Transverse colon (tissue), 4 donors: ENCODE measurements at regions not wholly inside any gene's neighbourhood (a gene's known extent, or its start where the extent isn't known, plus 50 kb on each side); places are given as distances from the start of the nearest gene placed in this dataset.
A peak's percentile ranks its signal among the peaks of the same experiment; 100 is the strongest.

Experiments used
- DNase-seq: peaks from one replicate; pipeline ENCODE4 v3.0.0-alpha.2; 2019
- H3K27ac ChIP-seq, 4 donors: fragments of 200-600 bp; sonication (generic); 2 replicates each; pipeline ENCODE4 v1.5.1; 2016 to 2018; ENCODE audit warnings: inconsistent platforms in 4 of 4
- H3K27me3 ChIP-seq: fragments of 200-600 bp; sonication (generic); 2 replicates; pipeline ENCODE4 v1.5.1; 2017; ENCODE audit warnings: inconsistent platforms
- H3K36me3 ChIP-seq, 4 donors: fragments of 200-600 bp; sonication (generic); 2 replicates each; pipeline ENCODE4 v1.5.1; 2017 to 2019; ENCODE audit warnings: inconsistent platforms in 4 of 4
- H3K4me1 ChIP-seq, 4 donors: fragments of 200-600 bp; sonication (generic); 2 replicates each; pipeline ENCODE4 v1.5.1; 2017 to 2020; ENCODE audit warnings: inconsistent platforms in 4 of 4
- H3K4me3 ChIP-seq, 4 donors: fragments of 200-600 bp; sonication (generic); 1 replicate in 1 of 4; 2 replicates in 3 of 4; pipeline versions ENCODE4 v1.5.1 to v1.6.1; 2017 to 2019; ENCODE audit warnings: inconsistent platforms in 4 of 4
- H3K9me3 ChIP-seq, 2 donors: fragments of 200-600 bp; sonication (generic); 2 replicates each; pipeline ENCODE4 v1.5.1; 2017 to 2019; ENCODE audit warnings: inconsistent platforms in 2 of 2
- EP300 ChIP-seq: sonication (generic); formaldehyde crosslinking; IDR thresholded peaks from one replicate; pipeline ENCODE4 v1.6.1; 2017; ENCODE audit warnings: antibody characterized with exemption, low read depth
- POLR2A ChIP-seq: fragments of 450-650 bp; IDR thresholded peaks from one replicate; pipeline ENCODE4 v1.6.1; 2016; ENCODE audit warnings: antibody characterized with exemption, mild to moderate bottlenecking, moderate library complexity
- POLR2AphosphoS5 ChIP-seq, 3 donors: sonication (generic); formaldehyde crosslinking; IDR thresholded peaks; one replicate each; pipeline ENCODE4 v1.6.1; 2016; ENCODE audit warnings: antibody characterized with exemption in 3 of 3
- WGBS, 2 donors: methylation state at CpG; one replicate each; pipeline ENCODE4 v1.1.5; 2018; ENCODE audit warnings: low coverage in 1 of 2; 5-methylcytosine and 5-hydroxymethylcytosine counted together
- in situ Hi-C, 4 donors: fragments of 200-750 bp; cut with MboI; loops; one replicate each; pipeline versions ENCODE4 v1.15.0 to v1.15.1; 2017; ENCODE audit warnings: low sequenced_read_pairs in 3 of 4, low pct_ligation_motif_present in 1 of 4, low pct_unique_long_range_greater_than_20kb in 1 of 4
- intact Hi-C: fragments of 100-400 bp; cut with DNase I; formaldehyde crosslinking; loops from one replicate; pipeline ENCODE4 v1.15.1; 2023; ENCODE audit warnings: low total_unique reads
- TF ChIP-seq, protein P1 (sequence below), 5 experiments: fragments of 200-600 bp in 3 of 5; fragments of 450-650 bp in 2 of 5; sonication (generic) in 3 of 5; IDR thresholded peaks; 1 replicate in 2 of 5; 2 replicates in 3 of 5; pipeline ENCODE4 v1.5.1; 2016 to 2017; ENCODE audit warnings: antibody characterized with exemption in 5 of 5, inconsistent platforms in 3 of 5, mild to moderate bottlenecking in 2 of 5, moderate library complexity in 1 of 5

DNA sequence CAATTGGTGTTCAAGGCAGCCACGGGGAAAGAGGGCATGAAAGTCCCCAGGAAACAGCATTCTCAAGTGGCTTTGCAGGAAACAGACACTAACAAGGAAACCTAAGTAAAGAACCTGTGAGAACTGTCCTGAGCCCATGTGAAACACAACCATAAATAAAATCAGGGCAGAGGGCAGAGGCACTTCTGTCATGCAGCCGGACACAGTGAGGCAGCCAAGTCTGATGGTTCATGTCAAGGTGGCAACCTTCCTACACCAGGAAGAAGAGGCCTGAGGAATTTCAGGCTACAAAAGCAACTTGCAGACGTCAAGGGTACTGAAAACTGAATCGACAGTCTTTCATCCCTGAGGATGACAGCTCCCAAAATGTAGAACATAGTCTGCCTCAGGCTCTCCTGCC is 458.2 kb upstream of the NPVF start:
- intact Hi-C loops (no loop called here), in situ Hi-C loops (no loop called here)
- no peak for DNase-seq
- no peak for TF ChIP-seq POLR2AphosphoS5 (IDR thresholded peaks at IDR 0.05)
- TF ChIP-seq POLR2A = no peak
- TF ChIP-seq EP300 = no peak
- TF ChIP-seq, protein P1, sequence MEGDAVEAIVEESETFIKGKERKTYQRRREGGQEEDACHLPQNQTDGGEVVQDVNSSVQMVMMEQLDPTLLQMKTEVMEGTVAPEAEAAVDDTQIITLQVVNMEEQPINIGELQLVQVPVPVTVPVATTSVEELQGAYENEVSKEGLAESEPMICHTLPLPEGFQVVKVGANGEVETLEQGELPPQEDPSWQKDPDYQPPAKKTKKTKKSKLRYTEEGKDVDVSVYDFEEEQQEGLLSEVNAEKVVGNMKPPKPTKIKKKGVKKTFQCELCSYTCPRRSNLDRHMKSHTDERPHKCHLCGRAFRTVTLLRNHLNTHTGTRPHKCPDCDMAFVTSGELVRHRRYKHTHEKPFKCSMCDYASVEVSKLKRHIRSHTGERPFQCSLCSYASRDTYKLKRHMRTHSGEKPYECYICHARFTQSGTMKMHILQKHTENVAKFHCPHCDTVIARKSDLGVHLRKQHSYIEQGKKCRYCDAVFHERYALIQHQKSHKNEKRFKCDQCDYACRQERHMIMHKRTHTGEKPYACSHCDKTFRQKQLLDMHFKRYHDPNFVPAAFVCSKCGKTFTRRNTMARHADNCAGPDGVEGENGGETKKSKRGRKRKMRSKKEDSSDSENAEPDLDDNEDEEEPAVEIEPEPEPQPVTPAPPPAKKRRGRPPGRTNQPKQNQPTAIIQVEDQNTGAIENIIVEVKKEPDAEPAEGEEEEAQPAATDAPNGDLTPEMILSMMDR (IDR thresholded peaks at IDR 0.05) = no peak
- Histone ChIP-seq H3K9me3 (no peaks in the 10 kb centered on the region), H3K4me1 (no peaks in the 10 kb centered on the region), H3K27ac (no peak overlapping the region), H3K36me3 (no peaks in the 10 kb centered on the region), H3K27me3 (no peaks in the 10 kb centered on the region), H3K4me3 (no peak overlapping the region)
- 81% methylated on average over 4 of the region's 4 CpGs; no CpG with 5 or more reads in 1 of the 2 donors for WGBS, 2 donors

DNA sequence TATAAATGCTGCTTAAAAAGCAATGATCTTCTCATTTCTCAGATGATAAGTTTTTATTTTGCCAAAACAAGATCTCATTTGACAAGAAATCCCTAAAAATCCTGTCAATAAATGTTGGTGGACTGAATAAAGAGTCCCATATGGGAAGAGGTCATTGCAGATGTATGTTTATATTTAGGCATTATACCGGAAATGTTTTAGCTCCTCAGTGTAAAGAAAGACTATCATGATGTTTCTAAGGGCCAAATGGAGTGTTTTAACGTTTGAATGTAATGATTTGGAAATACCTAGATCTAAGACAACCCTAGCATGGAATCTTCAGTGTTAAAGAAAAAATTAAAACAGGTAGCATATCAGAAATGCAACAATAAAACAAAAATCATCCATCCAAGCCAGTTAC is 457.8 kb upstream of the NFE2L3 start:
- Histone ChIP-seq H3K9me3 (no peaks in the 10 kb centered on the region), H3K4me1 (no peaks in the 10 kb centered on the region), H3K27ac (peak overlapping the region in 1 of 4 donors; percentile 12), H3K27me3 (no peaks in the 10 kb centered on the region), H3K4me3 (no peak overlapping the region), H3K36me3 (no peaks in the 10 kb centered on the region)
- intact Hi-C loops (no loop called here), in situ Hi-C loops (no loop called here)
- 56 to 65% methylated on average over 2 of the region's 2 CpGs for WGBS, 2 donors
- TF ChIP-seq POLR2AphosphoS5 (IDR thresholded peaks at IDR 0.05) (no peak), EP300 (no peak)
- TF ChIP-seq, protein P1 (IDR thresholded peaks at IDR 0.05) = no peak
- no peak for DNase-seq

DNA sequence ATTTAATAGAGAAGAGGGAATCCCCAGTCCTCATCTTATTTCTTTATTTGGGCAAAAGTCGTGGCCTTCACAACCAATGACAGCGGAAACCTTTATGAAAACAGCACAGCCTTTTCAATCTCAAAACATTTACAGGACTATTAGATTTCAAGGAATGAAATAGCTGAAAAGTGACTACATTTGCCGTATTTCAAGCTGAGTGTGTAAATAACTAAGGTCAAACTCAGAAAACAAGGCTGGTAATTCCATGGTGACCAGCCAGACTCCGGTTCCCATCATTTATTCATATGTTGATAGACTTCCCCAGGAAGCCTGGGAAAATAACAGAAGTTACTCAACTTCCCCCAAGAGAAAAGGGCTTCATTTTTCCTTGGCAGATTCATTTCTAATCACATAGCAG is 457.3 kb upstream of the NFE2L3 start:
- Histone ChIP-seq H3K36me3 (no peaks in the 10 kb centered on the region), H3K4me3 (no peak overlapping the region), H3K4me1 (no peaks in the 10 kb centered on the region), H3K9me3 (no peaks in the 10 kb centered on the region), H3K27me3 (no peaks in the 10 kb centered on the region), H3K27ac (peak overlapping the region in 1 of 4 donors; percentile 12)
- in situ Hi-C loops = no loop called here
- 78 to 83% methylated on average over 4 of the region's 4 CpGs for WGBS, 2 donors
- intact Hi-C loops = no loop called here
- TF ChIP-seq EP300 (no peak), POLR2AphosphoS5 (IDR thresholded peaks at IDR 0.05) (no peak), POLR2A (no peak)
- TF ChIP-seq, protein P1 (IDR thresholded peaks at IDR 0.05) = no peak
- no peak for DNase-seq

DNA sequence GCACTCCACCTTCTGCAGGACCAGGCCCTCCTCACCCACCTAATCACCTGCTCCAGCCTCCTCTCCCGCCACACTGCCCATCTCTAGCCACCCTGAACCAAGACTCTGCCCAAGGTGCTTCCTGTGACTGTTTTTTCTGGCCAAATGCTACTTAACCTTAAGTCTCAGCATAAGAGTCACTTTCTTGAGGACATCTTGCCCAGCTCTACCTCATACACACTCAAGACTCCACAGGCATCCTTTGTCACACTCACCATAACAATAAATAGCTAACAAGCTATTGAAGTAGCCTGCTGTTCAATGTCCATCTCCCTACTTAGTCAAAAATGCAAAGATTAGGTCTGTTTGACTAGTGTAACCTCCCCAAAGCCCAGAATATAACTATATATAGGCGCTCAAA is 455.4 kb upstream of the NFE2L3 start:
- Histone ChIP-seq H3K4me3 (no peak overlapping the region), H3K9me3 (no peaks in the 10 kb centered on the region), H3K36me3 (no peaks in the 10 kb centered on the region), H3K4me1 (no peaks in the 10 kb centered on the region), H3K27me3 (no peaks in the 10 kb centered on the region), H3K27ac (no peak overlapping the region)
- DNase-seq = no peak
- TF ChIP-seq POLR2AphosphoS5 (IDR thresholded peaks at IDR 0.05) = no peak
- TF ChIP-seq POLR2A = no peak
- TF ChIP-seq, protein P1 (IDR thresholded peaks at IDR 0.05) = no peak
- TF ChIP-seq EP300 = no peak
- in situ Hi-C loops (no loop called here), intact Hi-C loops (no loop called here)
- 80 to 100% methylated on average over 1 to 2 of the region's 2 CpGs for WGBS, 2 donors
